HepG2 (cell line): ENCODE measurements at regions not wholly inside any gene's neighbourhood (a gene's known extent, or its start where the extent isn't known, plus 50 kb on each side); places are given as distances from the start of the nearest gene placed in this dataset.

Experiments
- CEBPB ChIP-seq: IDR thresholded peaks from 2 replicates; pipeline ENCODE4 v1.6.1; 2011; ENCODE audit warnings: low read depth, low read length, improper control_type of control experiment, borderline replicate concordance
- NR2C2 ChIP-seq: sonication (generic); formaldehyde crosslinking; IDR thresholded peaks from 2 replicates; pipeline ENCODE4 v1.4.0; 2020; ENCODE audit warnings: missing genetic modification reagents, mild to moderate bottlenecking, moderate library complexity, borderline replicate concordance
- ZSCAN12 ChIP-seq: sonication (generic); formaldehyde crosslinking; IDR thresholded peaks from 2 replicates; pipeline ENCODE4 v1.9.0; 2021; ENCODE audit warnings: mild to moderate bottlenecking, missing genetic modification reagents
- ZSCAN29 ChIP-seq: sonication (generic); formaldehyde crosslinking; conservative IDR thresholded peaks from 2 replicates; pipeline ENCODE4 v1.4.0; 2020; ENCODE audit warnings: mild to moderate bottlenecking, missing genetic modification reagents
- TF ChIP-seq, protein P1 (sequence below): sonication (generic); formaldehyde crosslinking; IDR thresholded peaks from 2 replicates; pipeline ENCODE4 v1.5.0; 2020; ENCODE audit warnings: mild to moderate bottlenecking, missing genetic modification reagents, moderate library complexity
- TF ChIP-seq, protein P2 (sequence below): sonication (generic); formaldehyde crosslinking; IDR thresholded peaks from 2 replicates; pipeline ENCODE4 v1.5.1; 2020; ENCODE audit warnings: mild to moderate bottlenecking, missing genetic modification reagents

DNA sequence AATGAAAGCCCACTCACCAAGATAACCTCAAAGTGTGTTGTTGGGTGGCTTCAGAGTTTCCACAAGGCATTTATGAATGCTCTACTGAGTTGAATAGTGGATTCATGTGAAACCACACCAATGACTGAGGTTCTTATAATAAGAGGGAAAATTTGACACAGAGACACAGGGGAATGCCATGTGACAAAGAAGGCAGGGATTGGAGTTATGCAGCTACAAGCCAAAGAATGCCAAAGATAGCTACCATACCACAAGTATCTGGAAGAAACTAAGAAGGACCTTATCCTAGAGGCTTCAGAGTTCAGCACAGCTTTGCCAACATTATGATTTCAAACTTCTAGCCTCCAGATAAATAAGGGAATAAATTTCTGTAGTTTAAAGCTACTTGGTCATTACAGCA is 68.0 kb upstream of the PCDH15 start:
- TF ChIP-seq, protein P1, sequence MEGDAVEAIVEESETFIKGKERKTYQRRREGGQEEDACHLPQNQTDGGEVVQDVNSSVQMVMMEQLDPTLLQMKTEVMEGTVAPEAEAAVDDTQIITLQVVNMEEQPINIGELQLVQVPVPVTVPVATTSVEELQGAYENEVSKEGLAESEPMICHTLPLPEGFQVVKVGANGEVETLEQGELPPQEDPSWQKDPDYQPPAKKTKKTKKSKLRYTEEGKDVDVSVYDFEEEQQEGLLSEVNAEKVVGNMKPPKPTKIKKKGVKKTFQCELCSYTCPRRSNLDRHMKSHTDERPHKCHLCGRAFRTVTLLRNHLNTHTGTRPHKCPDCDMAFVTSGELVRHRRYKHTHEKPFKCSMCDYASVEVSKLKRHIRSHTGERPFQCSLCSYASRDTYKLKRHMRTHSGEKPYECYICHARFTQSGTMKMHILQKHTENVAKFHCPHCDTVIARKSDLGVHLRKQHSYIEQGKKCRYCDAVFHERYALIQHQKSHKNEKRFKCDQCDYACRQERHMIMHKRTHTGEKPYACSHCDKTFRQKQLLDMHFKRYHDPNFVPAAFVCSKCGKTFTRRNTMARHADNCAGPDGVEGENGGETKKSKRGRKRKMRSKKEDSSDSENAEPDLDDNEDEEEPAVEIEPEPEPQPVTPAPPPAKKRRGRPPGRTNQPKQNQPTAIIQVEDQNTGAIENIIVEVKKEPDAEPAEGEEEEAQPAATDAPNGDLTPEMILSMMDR: no peak
- TF ChIP-seq, protein P2, sequence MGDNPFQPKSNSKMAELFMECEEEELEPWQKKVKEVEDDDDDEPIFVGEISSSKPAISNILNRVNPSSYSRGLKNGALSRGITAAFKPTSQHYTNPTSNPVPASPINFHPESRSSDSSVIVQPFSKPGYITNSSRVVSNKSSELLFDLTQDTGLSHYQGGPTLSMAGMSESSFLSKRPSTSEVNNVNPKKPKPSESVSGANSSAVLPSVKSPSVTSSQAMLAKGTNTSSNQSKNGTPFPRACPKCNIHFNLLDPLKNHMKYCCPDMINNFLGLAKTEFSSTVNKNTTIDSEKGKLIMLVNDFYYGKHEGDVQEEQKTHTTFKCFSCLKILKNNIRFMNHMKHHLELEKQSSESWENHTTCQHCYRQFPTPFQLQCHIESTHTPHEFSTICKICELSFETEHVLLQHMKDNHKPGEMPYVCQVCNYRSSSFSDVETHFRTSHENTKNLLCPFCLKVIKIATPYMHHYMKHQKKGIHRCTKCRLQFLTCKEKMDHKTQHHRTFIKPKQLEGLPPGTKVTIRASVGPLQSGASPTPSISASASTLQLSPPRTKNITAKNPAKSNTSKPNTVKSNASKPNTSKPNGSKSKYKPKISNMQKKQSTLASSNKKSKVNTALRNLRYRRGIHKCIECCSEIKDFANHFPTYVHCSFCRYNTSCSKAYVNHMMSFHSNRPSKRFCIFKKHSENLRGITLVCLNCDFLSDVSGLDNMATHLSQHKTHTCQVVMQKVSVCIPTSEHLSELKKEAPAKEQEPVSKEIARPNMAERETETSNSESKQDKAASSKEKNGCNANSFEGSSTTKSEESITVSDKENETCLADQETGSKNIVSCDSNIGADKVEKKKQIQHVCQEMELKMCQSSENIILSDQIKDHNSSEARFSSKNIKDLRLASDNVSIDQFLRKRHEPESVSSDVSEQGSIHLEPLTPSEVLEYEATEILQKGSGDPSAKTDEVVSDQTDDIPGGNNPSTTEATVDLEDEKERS (CRISPR knock-in tag): no peak
- TF ChIP-seq ZSCAN12 (CRISPR knock-in tag): no peak
- TF ChIP-seq ZSCAN29: no peak
- no peak for TF ChIP-seq NR2C2 (CRISPR knock-in tag)
- TF ChIP-seq CEBPB: no peak
